Central memory CD8-positive, alpha-beta T cell (primary cell): ENCODE measurements at regions not wholly inside any gene's neighbourhood (a gene's known extent, or its start where the extent isn't known, plus 50 kb on each side); places are given as distances from the start of the nearest gene placed in this dataset.

Source experiments
- ATAC-seq: fragments of 150-1000 bp; cut with Tn5 transposase; replicated peaks from 2 replicates; pipeline ENCODE4 v1.10.0; 2022; ENCODE audit warnings: mild to moderate bottlenecking, moderate FRiP score, moderate number of reproducible peaks; ENCODE audit not compliant: poor library complexity, severe bottlenecking; ENCODE audit errors: extremely low read depth
- DNase-seq, 2 donors: peaks; one replicate each; pipeline ENCODE4 v3.0.0; 2021; ENCODE audit warnings: low spot score in 2 of 2
- H3K27ac Mint-ChIP-seq: one replicate; pipeline ENCODE4 v1.8.0; 2022; ENCODE audit warnings: low read depth, mild to moderate bottlenecking, moderate library complexity, mixed read lengths
- H3K27me3 Mint-ChIP-seq: one replicate; pipeline ENCODE4 v1.8.0; 2022; ENCODE audit warnings: mixed read lengths
- H3K36me3 Mint-ChIP-seq: one replicate; pipeline ENCODE4 v1.8.0; 2022; ENCODE audit warnings: mild to moderate bottlenecking, moderate library complexity, mixed read lengths; ENCODE audit not compliant: insufficient read depth
- H3K4me1 Mint-ChIP-seq: one replicate; pipeline ENCODE4 v1.8.0; 2022; ENCODE audit warnings: mixed read lengths
- H3K4me3 Mint-ChIP-seq: one replicate; pipeline ENCODE4 v1.8.0; 2022; ENCODE audit warnings: mild to moderate bottlenecking, moderate library complexity, mixed read lengths
- H3K9me3 Mint-ChIP-seq: one replicate; pipeline ENCODE4 v1.8.0; 2022; ENCODE audit warnings: mixed read lengths

DNA sequence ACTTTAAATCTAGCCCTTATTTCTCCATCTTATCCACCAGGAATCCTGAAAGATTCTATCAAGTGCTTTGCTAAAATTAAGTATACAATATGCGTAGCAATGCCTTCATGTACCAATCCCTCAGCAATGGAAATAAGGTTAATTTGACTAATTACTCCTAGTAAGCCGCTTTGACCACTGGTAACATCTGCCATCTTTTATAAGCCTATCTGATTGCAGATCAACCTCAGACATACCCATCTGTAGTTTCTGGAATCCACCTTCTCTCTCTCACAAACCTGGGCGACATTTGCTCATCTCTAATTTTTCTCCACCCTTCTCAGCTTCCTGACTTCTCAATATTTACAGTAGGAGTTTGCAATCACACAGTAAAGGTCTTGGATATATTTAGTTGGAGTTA, 138.8 kb upstream of the CRHR1 start:
- H3K9me3 Mint-ChIP-seq, result no peaks in the 10 kb centered on the region
- peaks cover 14% of the 10 kb centered on the region for H3K4me1 Mint-ChIP-seq
- ATAC-seq (no peak), DNase-seq (no peak)
- H3K27me3 Mint-ChIP-seq, result no peaks in the 10 kb centered on the region
- H3K36me3 Mint-ChIP-seq, result no peaks in the 10 kb centered on the region
- H3K4me3 Mint-ChIP-seq, result no peak overlapping the region
- no peak overlapping the region for H3K27ac Mint-ChIP-seq

DNA sequence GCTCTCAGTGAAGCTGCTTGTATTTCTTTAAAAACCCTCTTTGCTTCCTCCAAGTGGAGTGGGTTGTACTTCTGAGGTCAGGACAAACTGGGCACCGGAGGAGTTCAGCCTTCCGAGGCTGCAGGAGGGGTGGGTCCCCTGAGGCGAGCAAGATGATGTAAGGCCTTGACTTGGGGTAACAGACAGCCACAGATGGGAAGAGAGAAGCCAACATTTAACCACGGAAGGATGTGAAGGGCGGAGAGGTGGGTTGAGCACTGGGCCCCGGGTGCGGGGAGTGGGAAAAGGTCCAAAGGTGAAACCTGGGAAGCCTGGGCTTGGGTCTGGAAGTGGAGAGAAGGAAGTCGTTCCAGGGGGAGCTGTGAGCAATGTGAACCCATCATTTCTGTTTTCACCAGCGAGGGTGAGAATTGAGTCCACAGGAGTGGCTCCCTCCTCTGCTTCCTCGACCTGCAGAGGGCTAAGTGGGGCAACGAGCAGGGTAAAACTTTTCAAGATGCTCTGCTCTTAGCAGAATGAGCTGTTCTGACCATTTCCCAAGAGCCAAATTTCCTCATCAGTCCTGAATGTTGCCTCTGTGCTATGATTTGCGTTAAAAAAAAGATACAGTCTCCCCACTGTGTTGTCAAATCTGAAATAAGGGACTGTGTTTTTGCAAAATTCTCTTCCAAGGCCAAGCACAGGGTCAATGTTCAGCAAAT, 137.7 kb upstream of the CRHR1 start:
- Mint-ChIP-seq H3K27ac (no peak overlapping the region), H3K9me3 (no peaks in the 10 kb centered on the region), H3K36me3 (no peaks in the 10 kb centered on the region), H3K27me3 (no peaks in the 10 kb centered on the region), H3K4me3 (no peak overlapping the region), H3K4me1 (peaks cover 7% of the 10 kb centered on the region)
- no peak for ATAC-seq
- DNase-seq, result no peak

DNA sequence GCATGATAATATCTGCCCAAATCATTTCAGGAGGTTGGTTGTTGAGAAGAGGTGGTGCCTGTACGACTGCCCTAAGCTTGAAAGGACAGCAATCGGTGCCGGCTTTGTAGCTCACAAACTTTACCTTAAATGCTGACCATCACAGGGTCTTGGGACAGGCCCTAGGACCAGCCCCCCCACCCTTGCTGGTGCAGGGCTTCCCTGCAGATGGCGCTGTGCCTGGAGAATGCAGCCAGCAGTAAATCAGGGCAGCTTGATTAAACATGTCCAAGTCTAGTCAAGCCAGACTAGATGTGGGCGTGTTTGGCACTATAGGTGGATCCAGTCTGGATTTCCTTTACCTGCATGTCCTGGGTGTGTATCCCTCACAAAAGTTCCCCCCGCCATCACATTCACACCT, 135.5 kb upstream of the CRHR1 start:
- Mint-ChIP-seq H3K9me3 (no peaks in the 10 kb centered on the region), H3K27me3 (no peaks in the 10 kb centered on the region), H3K27ac (no peak overlapping the region), H3K4me3 (no peak overlapping the region), H3K4me1 (peaks cover 7% of the 10 kb centered on the region), H3K36me3 (no peaks in the 10 kb centered on the region)
- ATAC-seq (no peak), DNase-seq (no peak)

DNA sequence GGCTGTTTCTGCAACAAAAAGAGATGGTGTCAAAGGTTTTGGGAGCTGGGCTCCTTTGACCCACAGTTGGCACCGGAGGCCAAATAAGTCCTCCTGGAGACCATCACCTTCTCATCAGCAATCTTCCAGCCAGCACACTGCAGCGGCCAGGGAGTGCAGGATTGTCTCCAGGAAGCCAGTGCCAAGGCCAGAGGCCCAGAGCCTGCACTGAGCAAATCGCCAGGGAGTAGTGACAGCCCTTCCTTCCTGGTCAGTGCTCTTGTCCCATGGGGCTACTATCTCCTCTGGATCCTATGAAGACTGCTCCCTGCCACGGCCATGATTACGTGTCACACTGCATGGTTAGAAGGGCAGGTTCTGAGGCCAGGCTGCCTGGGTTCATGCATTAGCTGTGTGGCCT, 134.3 kb upstream of the CRHR1 start:
- no peak for ATAC-seq
- Mint-ChIP-seq H3K9me3 (no peaks in the 10 kb centered on the region), H3K27ac (no peak overlapping the region), H3K27me3 (no peaks in the 10 kb centered on the region), H3K36me3 (no peaks in the 10 kb centered on the region), H3K4me3 (no peak overlapping the region), H3K4me1 (peaks cover 7% of the 10 kb centered on the region)
- no peak for DNase-seq

DNA sequence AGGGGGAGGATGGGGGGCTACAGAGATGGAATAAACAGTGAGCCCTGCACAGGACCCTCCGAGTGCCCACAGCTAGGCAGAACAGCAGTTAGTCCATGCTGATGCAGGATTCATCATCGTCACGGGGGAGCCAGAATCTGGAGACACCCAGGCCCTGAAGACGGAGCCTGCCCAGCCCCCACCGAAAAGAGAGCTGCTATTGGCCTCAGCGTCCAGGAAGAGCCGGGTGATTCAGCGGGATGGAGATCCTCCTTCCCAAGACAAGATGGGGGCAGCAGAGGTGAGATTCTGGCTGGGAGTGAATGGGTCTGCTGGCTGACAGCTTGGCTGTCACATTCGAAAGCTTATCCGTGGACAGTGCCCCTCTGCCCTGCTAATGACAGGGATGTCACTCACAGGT, 133.6 kb upstream of the CRHR1 start:
- no peak overlapping the region for H3K4me3 Mint-ChIP-seq
- no peaks in the 10 kb centered on the region for H3K36me3 Mint-ChIP-seq
- no peaks in the 10 kb centered on the region for H3K27me3 Mint-ChIP-seq
- DNase-seq, result no peak
- no peak for ATAC-seq
- H3K4me1 Mint-ChIP-seq, result peaks cover 7% of the 10 kb centered on the region
- H3K9me3 Mint-ChIP-seq, result no peaks in the 10 kb centered on the region
- H3K27ac Mint-ChIP-seq, result no peak overlapping the region

DNA sequence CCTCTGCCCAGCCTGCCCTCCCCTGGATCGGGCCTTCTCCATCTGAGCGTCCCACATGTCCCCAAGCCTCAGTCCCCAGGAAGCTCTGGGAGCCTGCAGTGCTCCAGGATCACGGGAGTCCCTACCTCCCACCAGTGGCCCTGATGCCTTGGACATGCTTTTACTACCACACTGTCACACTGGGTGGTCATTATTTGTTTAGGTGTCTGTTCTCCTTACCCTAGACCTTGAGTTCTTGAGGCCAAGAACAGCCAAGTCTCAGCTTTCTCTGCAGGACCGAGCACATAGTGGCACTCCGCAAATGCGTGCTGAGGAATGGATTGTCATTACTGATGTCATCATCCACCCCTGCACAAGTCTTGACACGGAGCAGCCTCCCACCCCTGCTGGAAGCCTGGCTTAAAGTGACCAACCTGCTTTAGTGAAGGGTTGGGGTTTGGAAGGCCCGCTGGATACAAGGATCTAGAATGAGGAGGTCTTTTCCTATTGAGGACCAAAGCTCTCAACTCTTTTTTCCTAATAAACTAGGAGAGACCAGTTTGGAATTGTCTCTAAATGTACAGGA, 132.9 kb upstream of the CRHR1 start:
- DNase-seq, result no peak
- no peak overlapping the region for H3K4me3 Mint-ChIP-seq
- peaks cover 4% of the 10 kb centered on the region for H3K4me1 Mint-ChIP-seq
- no peak overlapping the region for H3K27ac Mint-ChIP-seq
- no peaks in the 10 kb centered on the region for H3K9me3 Mint-ChIP-seq
- no peaks in the 10 kb centered on the region for H3K27me3 Mint-ChIP-seq
- no peak for ATAC-seq
- H3K36me3 Mint-ChIP-seq, result no peaks in the 10 kb centered on the region

DNA sequence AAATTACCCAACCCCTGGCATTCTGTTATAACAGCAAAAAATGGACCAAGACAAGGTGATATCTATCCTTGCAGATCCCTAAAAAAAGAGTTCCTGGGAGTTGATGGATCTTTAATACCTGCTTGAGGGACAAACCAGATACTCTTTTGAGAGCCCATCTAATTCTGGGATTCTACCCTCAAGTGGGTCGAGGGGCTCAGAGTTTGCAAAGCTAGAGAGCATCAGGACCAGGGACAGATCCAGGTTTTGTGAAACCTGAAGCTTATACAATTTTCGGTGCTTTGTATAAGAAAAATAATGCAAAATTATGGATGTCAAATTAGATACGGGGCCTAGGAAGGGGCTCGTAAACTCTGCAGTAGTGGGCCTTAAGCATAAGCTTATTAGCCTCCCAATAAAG, 130.5 kb upstream of the CRHR1 start:
- no peak for DNase-seq
- ATAC-seq, result no peak
- Mint-ChIP-seq H3K27ac (no peak overlapping the region), H3K36me3 (no peaks in the 10 kb centered on the region), H3K4me3 (no peak overlapping the region), H3K9me3 (no peaks in the 10 kb centered on the region), H3K4me1 (no peaks in the 10 kb centered on the region), H3K27me3 (peaks cover 12% of the 10 kb centered on the region)

DNA sequence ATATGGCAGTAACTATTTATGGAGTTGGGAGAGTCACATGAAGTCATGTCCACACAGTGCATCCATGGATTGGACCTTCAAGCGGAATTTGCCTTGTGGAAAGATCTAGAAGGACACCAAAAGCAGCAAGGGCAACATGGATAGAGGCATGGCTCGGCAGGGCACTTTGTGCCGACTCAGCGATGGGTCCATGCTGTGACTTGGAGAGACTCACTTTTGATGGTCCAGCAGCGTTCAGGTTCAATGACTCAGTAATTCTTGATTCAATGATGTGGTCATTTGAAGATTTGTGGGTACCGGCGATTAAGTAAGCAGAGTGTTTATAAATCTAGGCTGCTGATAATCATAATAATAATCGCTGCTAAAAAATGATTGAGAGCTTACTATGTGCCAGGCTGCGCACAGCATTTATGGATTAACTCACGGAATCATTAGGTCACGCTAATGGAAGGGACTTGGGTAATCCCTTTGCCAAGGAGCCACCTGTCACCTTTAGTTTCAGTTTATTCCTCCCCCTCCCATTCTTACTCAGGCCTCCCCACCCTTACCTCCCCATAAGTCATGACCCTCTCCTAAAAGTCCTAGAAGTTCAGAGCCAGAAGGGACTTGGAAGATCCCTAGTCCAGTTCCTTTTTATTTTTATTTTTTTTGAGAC, 127.5 kb upstream of the CRHR1 start:
- H3K36me3 Mint-ChIP-seq, result no peaks in the 10 kb centered on the region
- H3K4me1 Mint-ChIP-seq, result no peaks in the 10 kb centered on the region
- H3K4me3 Mint-ChIP-seq, result no peak overlapping the region
- H3K27ac Mint-ChIP-seq, result no peak overlapping the region
- DNase-seq, result no peak
- no peak for ATAC-seq
- H3K9me3 Mint-ChIP-seq, result no peaks in the 10 kb centered on the region
- peaks cover 42% of the 10 kb centered on the region for H3K27me3 Mint-ChIP-seq

DNA sequence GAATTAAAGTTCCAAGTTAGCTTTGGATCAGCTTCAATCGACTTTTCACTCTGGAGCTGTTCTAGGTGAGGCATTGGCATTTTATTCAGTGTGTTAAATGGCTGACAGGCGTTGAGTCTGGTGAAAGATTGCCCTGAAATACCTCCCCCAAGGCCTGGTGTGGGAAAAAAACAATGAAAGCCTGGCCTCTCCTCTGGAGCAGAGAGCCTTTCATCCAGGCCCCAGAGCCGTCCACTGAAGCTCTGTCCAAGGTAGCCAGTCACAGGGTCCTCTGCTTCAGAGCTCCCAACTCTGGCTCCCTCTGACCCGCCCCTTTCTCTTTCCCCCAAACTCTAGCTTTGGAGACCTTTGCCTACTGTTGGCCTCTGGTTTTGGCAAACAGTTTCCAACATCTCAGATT, 123.6 kb upstream of the CRHR1 start:
- no peak for DNase-seq
- Mint-ChIP-seq H3K27me3 (peaks cover 75% of the 10 kb centered on the region), H3K36me3 (no peaks in the 10 kb centered on the region), H3K9me3 (no peaks in the 10 kb centered on the region), H3K4me1 (peaks cover 10% of the 10 kb centered on the region), H3K27ac (no peak overlapping the region), H3K4me3 (no peak overlapping the region)
- no peak for ATAC-seq

DNA sequence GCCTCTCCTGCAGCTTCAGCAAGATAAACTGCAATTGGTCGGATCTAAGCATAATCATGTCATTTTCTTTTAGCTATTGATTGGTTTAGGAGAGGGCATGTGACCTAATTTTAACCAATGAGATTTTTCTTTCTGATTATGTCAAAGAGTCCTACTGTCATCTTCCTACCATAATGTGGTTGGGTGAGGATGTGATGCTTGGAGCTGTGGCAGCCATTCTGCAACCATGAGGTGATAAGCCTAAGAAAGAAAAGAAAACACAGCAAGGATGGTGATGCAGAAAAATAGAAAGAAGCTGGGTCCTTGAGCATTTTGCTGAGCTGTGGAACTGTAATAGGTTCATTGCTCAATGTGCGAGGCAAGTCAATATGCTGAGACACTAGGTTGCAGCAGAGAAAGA, 121.7 kb upstream of the CRHR1 start:
- ATAC-seq, result no peak
- H3K4me1 Mint-ChIP-seq, result peaks cover 10% of the 10 kb centered on the region
- H3K27ac Mint-ChIP-seq, result no peak overlapping the region
- no peaks in the 10 kb centered on the region for H3K9me3 Mint-ChIP-seq
- H3K36me3 Mint-ChIP-seq, result no peaks in the 10 kb centered on the region
- no peak overlapping the region for H3K4me3 Mint-ChIP-seq
- no peak for DNase-seq
- H3K27me3 Mint-ChIP-seq, result peaks cover 78% of the 10 kb centered on the region

DNA sequence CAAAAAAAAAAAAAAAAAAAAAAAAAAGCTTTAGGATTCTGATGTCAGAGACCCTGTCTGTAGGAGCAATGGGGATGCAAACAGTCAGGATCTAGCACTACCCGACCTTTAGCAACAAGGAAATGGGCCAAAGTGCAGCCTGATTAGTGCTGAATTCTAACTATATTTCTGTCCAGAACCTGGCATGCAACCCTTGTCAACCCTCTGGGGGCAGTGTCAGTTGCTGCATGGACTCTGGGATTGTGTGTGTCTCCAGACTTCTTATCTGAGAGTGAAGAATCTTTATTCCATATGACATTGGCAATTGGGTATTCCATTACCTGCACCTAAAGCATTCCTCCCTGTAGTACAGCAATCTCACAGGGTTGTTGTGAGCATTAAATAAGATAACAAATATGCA, 120.3 kb upstream of the CRHR1 start:
- ATAC-seq (no peak), DNase-seq (no peak)
- Mint-ChIP-seq H3K36me3 (no peaks in the 10 kb centered on the region), H3K9me3 (no peaks in the 10 kb centered on the region), H3K4me3 (no peak overlapping the region), H3K27ac (no peak overlapping the region), H3K4me1 (peaks cover 10% of the 10 kb centered on the region), H3K27me3 (peaks cover 80% of the 10 kb centered on the region)

DNA sequence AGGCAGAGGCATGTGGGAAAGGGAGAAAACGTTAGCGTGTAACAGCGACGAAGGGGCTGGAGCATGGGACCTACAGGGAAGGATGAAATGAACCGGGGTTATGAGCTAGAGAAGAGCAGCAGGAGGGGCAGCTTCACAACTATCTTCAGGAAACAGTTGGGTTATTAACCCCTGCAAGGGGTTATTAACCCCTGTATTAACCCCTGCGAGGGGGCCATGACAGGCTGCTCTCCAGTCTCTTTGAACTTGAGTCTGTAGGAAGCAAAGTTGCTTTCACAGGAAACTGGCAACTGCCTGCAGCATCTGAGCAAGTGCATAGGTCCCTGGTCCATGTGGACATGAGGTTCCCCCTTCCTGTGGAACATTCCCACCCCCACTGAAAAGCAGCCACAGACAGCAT, 119.2 kb upstream of the CRHR1 start:
- no peaks in the 10 kb centered on the region for H3K9me3 Mint-ChIP-seq
- no peaks in the 10 kb centered on the region for H3K36me3 Mint-ChIP-seq
- DNase-seq, result no peak
- no peak overlapping the region for H3K4me3 Mint-ChIP-seq
- peaks cover 10% of the 10 kb centered on the region for H3K4me1 Mint-ChIP-seq
- peaks cover 77% of the 10 kb centered on the region for H3K27me3 Mint-ChIP-seq
- no peak for ATAC-seq
- no peak overlapping the region for H3K27ac Mint-ChIP-seq

DNA sequence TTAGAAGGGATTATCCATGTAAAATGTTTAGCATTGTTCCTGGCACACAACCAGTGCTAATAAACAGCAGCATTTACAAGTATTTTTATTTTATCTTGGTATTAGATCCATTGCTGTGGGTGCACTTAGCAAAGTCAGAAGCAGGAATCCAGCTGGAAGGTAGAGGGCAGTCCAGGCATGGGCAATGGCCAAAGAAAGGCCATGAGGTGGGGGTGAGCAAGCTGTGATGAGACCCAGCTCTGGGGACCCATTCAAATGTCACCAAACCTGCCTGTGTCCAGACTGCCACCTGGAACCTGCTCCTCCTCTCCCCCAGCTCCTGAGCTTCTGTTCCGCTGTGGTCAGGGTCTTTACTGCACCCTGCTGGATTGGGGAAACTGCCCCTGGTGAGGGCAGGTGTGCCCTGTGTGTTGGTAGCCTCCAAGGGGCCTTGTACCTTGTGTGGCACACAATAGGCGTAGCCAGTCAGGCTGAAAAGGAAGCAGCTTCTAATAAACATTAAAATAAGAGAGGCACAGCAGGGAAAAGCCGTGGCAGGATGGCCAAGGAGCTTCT, 118.0 kb upstream of the CRHR1 start:
- peaks cover 65% of the 10 kb centered on the region for H3K27me3 Mint-ChIP-seq
- no peak overlapping the region for H3K27ac Mint-ChIP-seq
- H3K4me3 Mint-ChIP-seq, result no peak overlapping the region
- H3K9me3 Mint-ChIP-seq, result no peaks in the 10 kb centered on the region
- DNase-seq (no peak), ATAC-seq (no peak)
- H3K36me3 Mint-ChIP-seq, result no peaks in the 10 kb centered on the region
- peaks cover 10% of the 10 kb centered on the region for H3K4me1 Mint-ChIP-seq
